HepG2 (cell line): ENCODE measurements at regions not wholly inside any gene's neighbourhood (a gene's known extent, or its start where the extent isn't known, plus 50 kb on each side); places are given as distances from the start of the nearest gene placed in this dataset.

Experiments
- ATF5 ChIP-seq: sonication (generic); formaldehyde crosslinking; IDR thresholded peaks from 2 replicates; pipeline ENCODE4 v1.4.0; 2020; ENCODE audit warnings: mild to moderate bottlenecking, low read depth, missing genetic modification reagents
- GTF2F1 ChIP-seq: fragments of 150-350 bp; IDR thresholded peaks from 2 replicates; pipeline ENCODE4 v1.6.1; 2014; ENCODE audit warnings: low read length
- JUN ChIP-seq: sonication (generic); formaldehyde crosslinking; IDR thresholded peaks from 2 replicates; pipeline ENCODE4 v1.4.0; 2020; ENCODE audit warnings: mild to moderate bottlenecking, missing genetic modification reagents
- NKX3-1 ChIP-seq: sonication (generic); formaldehyde crosslinking; IDR thresholded peaks from 2 replicates; pipeline ENCODE4 v1.5.0; 2020; ENCODE audit warnings: missing genetic modification reagents
- PAWR ChIP-seq: sonication (generic); formaldehyde crosslinking; IDR thresholded peaks from 2 replicates; pipeline ENCODE4 v1.4.0; 2020; ENCODE audit warnings: missing genetic modification reagents, mild to moderate bottlenecking, borderline replicate concordance
- PLRG1 ChIP-seq: fragments of 450-650 bp; conservative IDR thresholded peaks from 2 replicates; pipeline ENCODE4 v1.6.1; 2016
- SAP130 ChIP-seq: IDR thresholded peaks from 2 replicates; pipeline ENCODE4 v1.6.1; 2016; ENCODE audit warnings: low read depth
- ZFYVE20 ChIP-seq: sonication (generic); formaldehyde crosslinking; IDR thresholded peaks from 2 replicates; pipeline ENCODE4 v1.8.0; 2023; ENCODE audit warnings: low read depth, mild to moderate bottlenecking, moderate library complexity, missing genetic modification reagents, borderline replicate concordance
- ZHX2 ChIP-seq, 2 experiments: sonication (generic) in 1 of 2; formaldehyde crosslinking in 1 of 2; IDR thresholded peaks; 2 replicates each; pipeline versions ENCODE4 v1.6.1 to v1.9.0; 2014 to 2022; ENCODE audit warnings: antibody characterized with exemption in 1 of 2, borderline replicate concordance in 1 of 2, inconsistent platforms in 1 of 2, low read depth in 1 of 2, missing genetic modification reagents in 1 of 2
- ZNF224 ChIP-seq: sonication (generic); formaldehyde crosslinking; IDR thresholded peaks from 2 replicates; pipeline ENCODE4 v1.5.0; 2020; ENCODE audit warnings: mild to moderate bottlenecking, missing genetic modification reagents
- ZNF251 ChIP-seq: sonication (generic); formaldehyde crosslinking; IDR thresholded peaks from 2 replicates; pipeline ENCODE4 v1.9.0; 2021; ENCODE audit warnings: mild to moderate bottlenecking, missing genetic modification reagents
- ZNF407 ChIP-seq: sonication (generic); formaldehyde crosslinking; IDR thresholded peaks from one replicate; pipeline ENCODE4 v1.5.1; 2020; ENCODE audit warnings: mild to moderate bottlenecking, missing genetic modification reagents; ENCODE audit errors: not compliant biosample characterization
- ZNF414 ChIP-seq: sonication (generic); formaldehyde crosslinking; IDR thresholded peaks from 2 replicates; pipeline ENCODE4 v1.5.0; 2020; ENCODE audit warnings: missing genetic modification reagents

GRCh38 chr1:213759359-213760181, 228.2 kb upstream of the PROX1 start (continued):
- TF ChIP-seq ZHX2 (IDR thresholded peaks at IDR 0.05; ENCODE audit: low read depth) (no peak), ZHX2 (CRISPR knock-in tag; IDR thresholded peaks at IDR 0.05; ENCODE audit: borderline replicate concordance) (no peak), PLRG1 (no peak), JUN (no peak), ZNF224 (CRISPR knock-in tag) (no peak; the same call in 1 of the 2 replicates), GTF2F1 (no peak), ZNF407 (no peak), SAP130 (CRISPR knock-in tag) (peak; percentile 96), ZFYVE20 (no peak), ZNF251 (CRISPR knock-in tag) (no peak), PAWR (CRISPR knock-in tag) (no peak), NKX3-1 (0 out of 2 replicates have a peak, but pooled peaks have one; percentile 59), ATF5 (CRISPR knock-in tag) (no peak), ZNF414 (CRISPR knock-in tag) (no peak; the same call in 1 of the 2 replicates)
